Glomerular visceral epithelial cell (primary cell): ENCODE measurements at regions not wholly inside any gene's neighbourhood (a gene's known extent, or its start where the extent isn't known, plus 50 kb on each side); places are given as distances from the start of the nearest gene placed in this dataset.
"Not testable (repeated sequence)": the region's sequence is repeated elsewhere in the genome, so short reads cannot be mapped to it uniquely, and the experiment has no call there.

ENCODE experiments used
- DNase-seq: peaks from one replicate; pipeline ENCODE4 v3.0.0-alpha.2; 2016; ENCODE audit errors: extremely low spot score

DNA sequence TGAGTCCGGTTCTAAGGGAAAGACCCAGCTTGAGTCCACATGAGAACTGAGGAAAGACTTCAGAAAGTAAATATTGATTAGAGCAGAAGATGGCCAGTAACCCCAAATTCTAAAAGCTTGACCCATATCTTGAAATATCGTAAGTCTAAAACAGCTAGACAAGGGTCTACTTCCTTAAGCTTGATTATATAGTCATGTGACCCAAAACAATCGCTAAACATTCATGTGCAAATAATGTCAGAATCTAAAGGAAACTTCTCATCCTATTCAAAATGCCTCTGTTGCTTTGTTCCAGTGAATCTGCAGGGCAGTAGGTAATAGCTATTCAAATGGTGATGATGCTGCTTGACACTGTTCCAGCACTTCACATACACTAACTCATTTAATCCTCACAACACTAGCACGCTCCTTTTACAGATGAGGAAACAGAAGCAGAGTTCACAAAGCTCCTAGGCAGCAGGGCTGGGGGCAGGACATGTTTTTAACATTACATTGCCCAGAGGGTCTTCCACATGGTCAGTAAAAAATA is 52.6 kb downstream of the TCF20 start:
- DNase-seq: no peak

DNA sequence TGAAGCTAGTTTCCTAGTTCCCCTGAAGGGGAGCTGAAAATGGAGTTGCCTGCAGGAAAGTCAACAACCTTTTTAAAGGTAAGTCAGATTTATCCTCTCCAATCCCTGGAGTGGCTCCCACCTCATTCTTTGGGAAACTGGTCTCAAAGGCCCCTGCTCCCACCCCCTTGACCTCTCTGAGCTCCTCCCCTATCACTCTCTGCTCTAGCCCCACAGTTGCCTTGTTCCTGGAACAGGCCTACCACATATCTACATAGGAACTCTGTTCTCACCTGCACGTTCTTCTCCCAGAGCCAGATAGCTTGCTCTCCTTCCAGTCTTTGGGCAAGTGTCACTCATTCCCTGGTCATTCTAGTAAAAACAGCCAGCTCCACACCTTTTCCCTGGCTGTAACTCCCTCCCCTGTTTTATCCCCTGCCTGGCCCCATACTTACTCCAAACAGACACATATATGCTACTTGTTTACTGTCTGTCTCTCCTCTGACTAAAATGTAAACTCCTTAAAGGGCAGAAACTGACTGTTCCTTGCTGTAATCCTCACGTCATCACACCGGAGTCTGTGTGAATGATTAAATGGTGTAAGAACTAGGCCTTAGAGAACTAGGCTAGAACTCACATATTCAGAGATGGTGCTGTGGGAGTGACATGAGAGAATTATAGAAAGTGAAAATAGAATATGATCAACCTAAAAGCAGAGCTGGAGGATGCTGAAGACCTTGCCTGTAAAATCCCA is 53.3 kb downstream of the TCF20 start:
- DNase-seq: no peak

DNA sequence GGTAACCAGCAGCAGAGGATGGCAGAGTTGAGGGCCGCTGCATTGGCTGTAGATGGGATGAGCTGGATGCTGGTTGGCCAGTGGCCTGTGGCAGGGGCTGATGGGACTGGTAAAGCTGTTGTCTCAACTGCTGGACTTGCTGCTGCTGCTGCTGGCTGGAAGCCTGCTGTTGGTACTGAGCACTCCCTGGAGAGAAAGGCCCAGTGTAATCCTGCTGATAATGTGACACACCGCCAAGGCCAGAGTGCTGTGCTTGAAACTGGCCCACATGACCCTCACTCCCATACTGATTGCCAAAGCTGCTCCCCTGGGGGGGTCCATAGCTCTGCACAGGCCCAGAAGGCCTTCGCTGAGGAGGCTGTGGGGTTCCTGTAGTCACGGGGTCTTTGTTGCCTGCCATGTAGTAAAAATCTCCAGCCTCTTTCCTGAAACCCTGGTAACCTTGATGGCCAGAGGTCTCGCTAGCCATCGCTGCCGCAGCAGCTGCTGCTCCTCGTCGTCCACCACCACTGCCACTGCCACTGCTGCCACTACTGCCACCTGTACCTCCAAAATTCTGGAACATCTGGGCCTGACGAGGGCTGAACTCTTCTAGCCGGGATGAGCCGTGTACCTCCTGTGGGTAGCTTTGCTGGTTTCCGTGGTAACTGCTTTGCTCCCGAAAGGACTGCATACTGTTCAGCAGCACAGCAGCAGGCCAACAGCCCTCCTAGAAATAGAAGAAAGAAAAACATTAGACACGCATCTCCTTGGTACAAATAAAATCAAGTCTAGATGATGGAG is 55.6 kb downstream of the TCF20 start:
- DNase-seq: no peak

DNA sequence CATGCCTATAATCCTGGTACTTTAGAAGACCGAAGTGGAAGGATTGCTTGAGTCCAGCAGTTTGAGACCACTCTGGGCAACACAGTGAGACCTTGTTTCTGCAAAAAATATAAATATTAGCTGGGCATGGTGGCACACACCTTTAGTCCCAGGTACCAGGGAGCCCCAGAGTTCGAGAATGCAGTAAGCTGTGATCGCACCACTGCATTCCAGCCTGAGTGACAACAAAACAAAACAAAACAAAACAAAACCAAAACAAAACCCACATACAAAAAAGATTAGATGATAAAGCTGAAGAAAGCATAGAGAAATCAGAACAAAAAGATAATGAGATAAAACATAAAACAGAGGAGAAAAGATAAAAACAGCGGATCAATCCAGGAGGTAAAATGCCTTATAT is 62.1 kb downstream of the TCF20 start:
- DNase-seq: no peak

DNA sequence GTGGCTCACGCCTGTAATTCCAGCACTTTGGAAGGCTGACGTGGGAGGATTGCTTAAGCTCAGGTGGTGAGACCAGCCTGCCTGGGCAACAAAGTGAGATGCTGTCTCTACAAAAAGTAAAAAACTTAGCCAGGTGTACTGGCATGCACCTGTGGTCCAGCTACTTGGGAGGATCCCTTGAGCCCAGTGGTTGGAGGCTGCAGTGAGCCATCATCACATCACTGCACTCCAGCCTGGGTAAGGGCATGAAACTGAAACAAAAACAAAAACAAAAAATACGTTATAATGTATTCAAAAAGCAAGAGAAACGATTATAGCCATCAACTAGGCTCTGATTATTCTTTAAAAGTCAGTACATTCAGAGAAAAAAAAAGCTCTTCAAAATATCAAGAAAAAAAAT is 62.5 kb downstream of the TCF20 start:
- no peak for DNase-seq

DNA sequence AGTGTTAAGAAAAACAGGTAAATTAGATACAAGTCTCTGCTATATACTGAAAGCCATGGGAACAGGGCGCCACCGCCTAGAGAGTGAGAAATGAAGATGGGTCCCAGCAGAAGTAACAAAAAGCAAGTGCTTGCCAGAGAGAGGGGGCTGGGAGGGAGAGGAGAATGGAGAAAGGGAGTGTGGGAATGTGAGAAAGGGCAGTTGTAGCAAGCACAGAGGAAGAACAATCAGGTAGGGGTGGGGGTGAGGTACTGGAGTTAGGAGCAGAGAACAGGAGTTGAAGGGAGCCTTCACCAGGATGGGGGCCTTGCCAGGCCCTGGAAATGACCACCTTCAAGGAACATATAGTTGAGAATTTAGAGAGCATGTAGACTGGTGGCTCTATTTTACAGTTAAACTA is 66.8 kb downstream of the TCF20 start:
- no peak for DNase-seq

DNA sequence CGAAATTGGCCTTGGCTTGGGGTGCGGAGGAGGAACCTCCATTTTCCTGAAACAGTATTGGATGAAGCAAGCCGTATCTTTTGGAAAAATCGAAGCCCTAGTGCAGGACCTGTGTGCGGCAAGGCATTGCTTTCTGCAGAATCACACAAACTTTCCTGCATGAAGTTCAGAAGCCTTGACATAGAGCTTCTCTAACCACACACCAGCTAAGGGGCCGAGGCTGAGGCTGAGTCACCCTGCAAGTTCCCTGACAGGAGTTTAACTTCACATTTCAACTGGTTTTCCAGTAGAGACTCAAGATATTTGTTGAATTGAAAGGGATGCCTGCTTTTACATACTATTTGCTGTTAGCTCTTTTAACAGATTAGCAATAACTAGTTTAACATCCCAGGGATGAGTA is 67.8 kb downstream of the TCF20 start:
- DNase-seq: peak; percentile 47

DNA sequence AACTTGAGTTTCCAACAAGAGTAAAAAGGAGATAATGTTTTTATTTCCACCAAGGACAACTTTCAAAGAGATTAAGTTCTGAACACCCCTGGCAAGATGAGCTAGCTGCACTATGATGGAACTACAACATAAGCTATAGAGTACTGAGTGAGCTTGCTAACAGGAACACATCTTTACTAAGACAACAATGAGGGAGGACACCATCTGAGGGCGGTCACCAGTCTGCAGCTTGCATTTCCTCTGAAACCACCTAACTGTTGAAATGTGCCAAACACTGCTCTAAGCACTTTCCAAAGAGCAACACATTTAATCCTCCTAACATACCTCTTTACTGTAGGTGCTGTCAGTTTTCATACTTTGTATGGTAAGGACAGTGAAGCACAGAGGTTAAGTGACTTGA is 68.4 kb downstream of the TCF20 start:
- no peak for DNase-seq

DNA sequence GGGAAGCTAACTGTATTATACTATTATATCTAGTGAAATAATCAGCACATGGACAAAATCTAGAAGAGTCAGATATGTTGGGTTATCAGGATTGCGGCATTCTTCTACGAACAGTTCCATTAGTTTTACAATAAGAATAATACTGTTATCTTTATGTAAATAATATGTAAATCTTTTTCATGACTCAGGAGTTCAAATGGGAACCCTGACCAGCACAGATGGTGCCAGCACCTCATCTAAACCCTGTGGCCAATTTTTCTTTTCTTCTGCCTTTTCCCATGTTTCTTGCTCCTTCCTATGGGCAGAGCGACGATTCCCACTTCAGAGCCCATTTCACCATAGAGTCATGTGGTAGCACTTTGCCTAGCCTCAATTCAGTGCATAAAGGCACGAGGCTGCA is 68.4 kb upstream of the CYP2D6 start:
- DNase-seq: no peak

DNA sequence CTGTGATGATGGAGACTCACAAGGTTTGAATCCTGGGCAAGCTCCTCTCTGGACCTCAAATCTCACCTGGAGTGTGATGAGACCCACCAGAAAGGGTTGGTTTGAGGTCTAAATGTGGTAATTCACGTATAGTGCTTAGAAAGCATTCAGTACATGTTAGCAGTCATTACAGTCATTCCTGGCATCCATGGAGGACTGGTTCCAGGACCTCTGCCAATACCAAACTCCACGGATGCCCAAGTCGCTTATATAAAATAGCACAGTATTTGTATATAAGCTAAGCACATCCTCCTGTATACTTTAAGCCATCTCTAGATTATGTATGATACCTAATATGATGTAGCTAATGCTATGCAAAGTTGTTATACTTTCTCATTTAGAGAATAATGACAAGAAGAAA is 67.6 kb upstream of the CYP2D6 start:
- no peak for DNase-seq

DNA sequence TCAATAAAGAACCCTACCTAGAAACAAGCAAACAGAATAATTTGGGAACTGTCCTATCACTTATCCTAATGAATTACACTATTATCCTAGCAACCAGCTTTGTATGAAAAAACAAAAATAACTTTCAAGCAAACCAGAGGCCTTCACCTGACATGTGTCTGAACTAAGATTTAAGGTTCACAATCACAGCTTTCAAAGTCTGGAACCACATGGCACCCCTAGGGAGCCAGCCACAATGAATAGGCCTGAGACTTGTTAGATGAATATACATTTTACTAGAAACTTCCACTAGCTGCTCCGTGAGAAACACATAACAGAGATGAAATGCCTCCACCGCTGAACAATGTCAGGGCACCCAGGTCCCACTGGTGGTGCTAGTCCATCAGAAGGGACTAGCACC is 65.8 kb upstream of the CYP2D6 start:
- no peak for DNase-seq

DNA sequence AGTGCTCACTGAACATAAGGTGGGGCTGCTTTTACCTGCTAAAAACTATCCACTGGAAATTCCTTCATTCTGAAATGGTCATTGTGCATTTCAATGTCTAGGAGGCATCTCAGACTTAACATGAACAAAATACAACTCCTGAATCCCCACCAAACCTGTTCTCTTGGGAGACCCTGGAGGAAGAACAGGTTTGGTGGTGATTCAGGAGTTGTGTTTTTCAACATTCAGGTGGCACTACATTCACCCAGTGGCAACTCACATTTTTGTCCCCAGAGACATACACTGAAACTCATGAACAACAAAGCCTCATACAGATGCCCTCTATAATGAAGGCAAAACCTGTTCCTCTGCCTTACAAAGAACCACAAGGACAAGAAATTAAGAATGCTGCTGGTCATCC is 64.3 kb upstream of the CYP2D6 start:
- no peak for DNase-seq

DNA sequence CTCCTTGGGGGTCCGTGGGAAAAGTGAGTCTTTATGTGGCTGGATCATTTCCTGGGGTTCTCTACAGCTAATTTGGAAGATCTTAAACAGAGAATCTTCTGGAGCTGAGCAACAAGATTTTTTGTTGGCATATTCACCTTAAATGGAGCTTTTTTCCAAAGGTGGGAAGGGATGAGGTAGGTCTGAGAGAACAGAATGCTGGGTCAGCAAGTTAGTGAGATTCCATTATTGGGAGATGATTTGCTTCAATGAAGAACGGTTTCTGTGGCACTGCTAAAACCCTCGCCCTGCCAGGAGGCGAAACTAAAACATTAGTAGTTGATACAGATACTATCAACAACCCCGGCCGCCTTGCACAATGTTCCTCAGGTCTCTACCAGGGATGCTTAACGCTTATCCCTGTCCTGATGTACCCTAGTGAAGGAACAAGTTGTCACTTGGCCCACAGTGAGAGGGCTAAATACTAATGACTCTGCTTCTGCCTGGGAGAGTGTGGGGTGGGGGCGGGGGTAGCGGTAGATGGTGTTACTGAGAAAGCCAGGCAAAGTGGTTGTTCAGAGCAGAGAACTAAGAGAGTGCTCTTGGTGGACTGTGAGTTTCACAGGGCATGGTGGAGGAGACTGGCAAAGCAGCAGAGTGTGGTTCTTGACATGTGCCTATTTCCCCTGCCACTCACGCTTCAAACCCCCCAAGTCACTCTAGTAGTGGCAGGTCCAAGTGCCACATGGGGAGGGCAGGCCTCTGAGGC is 63.7 kb upstream of the CYP2D6 start:
- no peak for DNase-seq

DNA sequence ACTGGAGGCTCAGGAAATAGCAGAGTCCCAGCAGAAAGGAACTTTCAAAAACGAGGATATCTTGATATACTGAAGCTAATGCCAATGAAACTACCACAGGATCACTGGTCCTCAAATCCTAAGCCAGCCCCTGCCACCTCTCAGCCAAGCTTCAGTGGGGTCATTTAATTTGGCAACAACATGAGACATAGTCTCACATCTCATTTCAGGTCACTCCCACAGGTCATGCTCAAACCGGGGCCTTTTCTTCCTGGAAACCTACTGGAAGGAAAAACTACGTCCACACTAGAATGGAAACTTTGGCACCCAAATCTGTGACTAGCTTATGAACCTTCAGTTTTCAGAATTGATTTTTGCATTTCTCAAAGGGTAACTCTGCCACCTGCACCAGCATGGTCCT is 61.9 kb upstream of the CYP2D6 start:
- no peak for DNase-seq

DNA sequence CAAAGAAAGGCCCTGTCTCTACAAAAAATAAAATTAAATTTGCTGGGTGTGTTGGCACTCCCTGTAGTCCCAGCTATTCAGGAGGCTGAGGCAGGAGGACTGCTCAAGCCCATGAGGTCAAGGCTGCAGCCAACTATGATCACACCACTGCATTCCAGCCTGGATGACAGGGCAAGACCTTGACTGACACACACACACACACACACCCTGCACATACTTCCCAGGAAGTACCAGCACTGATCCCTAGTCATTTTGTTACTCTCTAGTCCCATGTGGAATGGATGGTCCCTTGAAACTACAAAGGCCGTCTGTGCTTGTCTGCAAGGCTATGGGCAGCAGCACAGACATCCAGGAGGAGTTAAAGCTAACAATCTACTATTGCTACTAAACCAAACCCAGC is 59.7 kb upstream of the CYP2D6 start:
- no peak for DNase-seq

DNA sequence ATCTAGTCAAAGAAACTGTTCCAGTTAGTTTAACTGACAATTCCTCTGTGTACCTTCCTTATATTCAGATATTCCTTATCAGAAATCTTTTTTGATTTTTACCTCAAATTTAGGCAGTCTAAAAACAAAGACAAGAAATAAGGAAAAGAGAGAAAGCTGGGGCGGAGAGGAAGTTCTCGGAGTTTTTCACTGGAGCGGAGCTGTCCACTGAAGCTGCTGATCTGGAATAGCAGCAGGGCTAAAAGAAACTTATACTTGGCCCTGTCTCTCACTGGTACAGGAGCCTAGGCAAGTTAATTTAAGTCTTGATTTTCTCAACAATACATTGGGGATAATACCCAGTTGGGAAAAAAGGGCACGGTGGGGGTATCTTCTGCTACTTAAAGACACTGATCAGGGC is 59.2 kb upstream of the CYP2D6 start:
- DNase-seq: no peak

DNA sequence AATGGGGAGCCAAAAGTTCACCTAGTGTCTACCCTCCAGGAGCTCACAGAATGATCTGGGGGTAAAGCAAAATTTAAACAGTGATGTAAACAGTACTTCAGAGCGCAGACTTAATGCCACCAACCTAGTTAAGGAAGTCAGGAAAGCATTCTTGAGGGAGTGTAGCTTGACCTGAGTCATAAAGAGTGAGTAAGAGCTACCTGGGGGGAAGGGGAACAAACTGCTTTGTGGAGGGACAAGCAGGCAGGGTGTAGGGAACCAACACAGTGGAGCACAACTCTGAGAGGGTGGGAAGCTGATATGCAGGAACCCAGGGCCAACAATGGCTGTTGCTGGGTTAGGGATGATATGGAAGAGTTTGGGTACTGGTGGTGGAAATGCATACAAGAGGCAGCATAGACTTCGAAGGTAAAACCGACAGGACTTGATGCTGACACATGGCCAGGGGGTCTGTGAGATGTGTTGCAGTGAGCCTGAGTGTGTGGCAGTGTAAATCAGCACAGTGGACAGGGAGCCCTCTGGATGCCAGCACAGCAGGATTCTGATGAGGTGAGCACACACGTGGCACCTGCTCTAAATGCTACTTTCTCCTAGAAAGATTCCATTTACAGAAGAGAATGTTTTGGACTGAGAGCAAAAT is 58.3 kb upstream of the CYP2D6 start:
- DNase-seq: peak; percentile 43

DNA sequence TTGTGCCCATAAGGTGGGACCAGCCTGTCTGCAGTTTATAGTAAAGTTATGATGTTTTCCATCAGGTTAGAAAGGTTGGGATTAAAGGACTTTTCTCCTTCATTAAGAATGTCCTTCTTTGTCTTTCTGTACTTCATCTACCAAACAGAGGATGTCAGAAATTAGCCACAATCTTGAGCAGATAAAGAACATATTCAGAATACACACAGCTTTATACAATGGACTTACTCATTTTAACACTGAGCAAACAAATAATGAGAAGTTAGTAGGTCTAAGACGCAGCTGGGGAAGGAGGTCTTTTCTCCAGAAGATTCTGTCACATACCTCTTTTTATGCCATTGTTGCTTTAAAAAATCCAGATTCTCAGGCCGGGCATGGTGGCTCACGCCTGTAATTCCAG is 57.0 kb upstream of the CYP2D6 start:
- no peak for DNase-seq

DNA sequence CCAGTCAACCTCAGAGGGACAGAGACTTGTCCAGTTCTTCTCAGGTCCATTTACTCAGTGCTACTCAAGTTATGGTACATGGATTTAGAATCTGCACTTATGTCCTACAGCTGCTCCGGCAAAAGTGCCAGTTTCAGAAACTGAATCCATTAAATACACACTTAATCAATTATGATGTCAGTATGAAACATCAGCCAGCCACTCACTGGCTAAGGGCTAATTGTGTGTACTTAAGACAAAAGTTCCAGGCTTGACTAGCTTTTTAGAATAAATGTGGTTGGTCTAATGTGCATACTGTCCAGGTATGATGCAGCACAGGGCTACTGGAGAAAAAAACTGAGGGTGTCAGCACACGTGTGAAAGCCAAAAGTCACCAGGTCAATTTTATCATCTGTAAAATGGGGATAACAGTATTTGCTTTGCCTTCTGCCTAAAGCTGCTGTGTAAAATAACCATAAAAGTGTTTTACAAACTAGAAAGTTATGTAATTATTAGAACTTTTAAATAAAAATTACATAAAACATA is 55.4 kb upstream of the CYP2D6 start:
- DNase-seq: no peak

DNA sequence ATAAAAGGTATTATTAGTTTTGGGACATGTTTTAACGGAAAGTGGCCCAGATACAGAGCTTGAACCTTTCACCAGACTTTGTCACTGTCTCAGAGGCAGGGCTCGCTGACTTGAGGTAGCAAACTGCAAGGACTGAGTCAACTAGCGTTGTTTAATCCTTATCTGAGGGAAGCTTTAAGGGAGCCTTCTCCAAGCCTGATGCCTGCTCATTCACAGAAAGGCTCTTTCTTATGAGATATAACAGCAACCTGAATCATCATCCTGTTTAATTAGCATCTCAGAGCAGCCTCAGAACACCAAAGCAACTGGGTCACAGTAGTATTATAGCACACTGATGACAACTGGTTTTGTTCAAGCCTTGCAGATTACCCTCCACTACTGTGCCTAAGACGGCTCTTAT is 54.2 kb upstream of the CYP2D6 start:
- no peak for DNase-seq

DNA sequence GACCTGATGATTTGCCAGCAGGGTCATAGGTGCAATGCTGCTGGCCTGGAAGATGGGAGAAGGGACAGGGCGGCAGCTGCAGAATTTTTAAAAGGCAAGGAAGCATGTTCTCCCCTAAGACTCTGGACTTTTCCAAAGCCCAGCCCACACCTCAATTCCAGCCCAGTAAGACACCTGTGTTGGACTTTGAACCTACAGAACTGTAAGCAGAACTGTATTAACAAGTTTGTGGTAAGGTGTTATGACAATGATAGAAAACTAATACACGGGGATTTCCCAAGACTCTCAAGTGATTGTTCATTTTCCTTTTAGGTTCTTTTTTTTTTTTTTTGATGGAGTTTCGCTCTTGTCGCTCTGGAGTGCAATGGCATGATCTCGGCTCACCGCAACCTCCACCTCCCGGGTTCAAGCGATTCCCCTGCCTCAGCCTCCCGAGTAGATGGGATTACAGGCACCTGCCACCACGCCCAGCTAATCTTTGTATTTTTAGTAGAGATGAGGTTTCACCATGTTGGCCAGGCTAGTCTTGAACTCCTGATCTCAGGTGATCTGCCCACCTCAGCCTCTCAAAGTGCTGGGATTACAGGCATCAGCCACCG is 53.0 kb upstream of the CYP2D6 start:
- not testable (repeated sequence) for DNase-seq
